SK-N-MC (cell line): ENCODE measurements at regions not wholly inside any gene's neighbourhood (a gene's known extent, or its start where the extent isn't known, plus 50 kb on each side); places are given as distances from the start of the nearest gene placed in this dataset.
"Not testable (repeated sequence)": the region's sequence is repeated elsewhere in the genome, so short reads cannot be mapped to it uniquely, and the experiment has no call there.

ENCODE experiments used
- DNase-seq: peaks from one replicate; pipeline ENCODE4 v3.0.0-alpha.2; 2011; ENCODE audit warnings: low read depth, low spot score
- H3K27ac ChIP-seq: fragments of 200-600 bp; sonication (generic); 2 replicates; pipeline ENCODE4 v1.5.1; 2016; ENCODE audit warnings: mixed run types
- H3K36me3 ChIP-seq: fragments of 200-600 bp; sonication (generic); 2 replicates; pipeline ENCODE4 v1.6.1; 2017; ENCODE audit warnings: antibody characterized with exemption, low read length, mixed read lengths; ENCODE audit not compliant: insufficient read depth
- H3K4me3 ChIP-seq: fragments of 200-600 bp; sonication (generic); 2 replicates; pipeline ENCODE4 v1.5.1; 2016
- H3K9ac ChIP-seq: fragments of 200-600 bp; sonication (generic); 2 replicates; pipeline ENCODE4 v1.8.0; 2017; ENCODE audit warnings: mixed run types, mixed read lengths; ENCODE audit not compliant: insufficient read length
- H3K9me3 ChIP-seq: fragments of 200-600 bp; sonication (generic); 2 replicates; pipeline ENCODE4 v1.6.1; 2017; ENCODE audit warnings: low read depth, mild to moderate bottlenecking, antibody characterized with exemption, low read length, moderate library complexity, mixed read lengths
- EZH2 ChIP-seq: fragments of 200-600 bp; sonication (generic); IDR thresholded peaks from one replicate; pipeline ENCODE4 v1.6.1; 2017; ENCODE audit warnings: antibody characterized with exemption
- FOXP2 ChIP-seq: optimal IDR thresholded peaks from 2 replicates; pipeline ENCODE3; 2011; ENCODE audit warnings: mild to moderate bottlenecking, moderate library complexity; ENCODE audit not compliant: insufficient read depth; ENCODE audit errors: extremely low read length, control extremely low read depth
- POLR2AphosphoS5 ChIP-seq: IDR thresholded peaks from 2 replicates; pipeline ENCODE4 v1.6.1; 2012; ENCODE audit warnings: mild to moderate bottlenecking, low read depth, low read length, borderline replicate concordance

GRCh38 chr5:119694284-119694683, 64.9 kb downstream of the FAM170A start:
- Histone ChIP-seq H3K4me3 (no peak overlapping the region), H3K27ac (no peak overlapping the region), H3K9ac (no peak overlapping the region), H3K9me3 (no peaks in the 10 kb centered on the region), H3K36me3 (no peaks in the 10 kb centered on the region)
- no peak for DNase-seq
- no peak for TF ChIP-seq FOXP2
- TF ChIP-seq POLR2AphosphoS5 = no peak
- no peak for TF ChIP-seq EZH2

DNA sequence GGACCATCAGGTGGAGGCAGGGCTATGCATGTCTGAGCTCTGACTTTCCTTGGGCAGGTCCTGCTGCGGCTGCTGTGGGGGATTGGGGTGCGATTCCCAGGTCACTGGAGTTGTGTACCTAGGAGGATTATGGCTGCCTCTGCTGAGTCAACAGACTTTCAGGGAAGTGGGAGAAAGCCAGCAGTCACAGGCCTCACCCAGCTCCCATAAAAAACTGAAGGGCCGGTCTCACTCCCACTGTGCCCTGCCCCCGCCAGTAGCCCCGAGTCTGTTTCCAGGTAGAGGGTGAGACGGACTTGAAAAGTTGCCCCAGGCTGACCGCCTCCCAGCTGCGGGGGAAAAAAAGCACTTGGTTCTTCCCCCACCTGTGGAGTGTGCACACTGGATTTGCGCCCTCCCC, 76.7 kb downstream of the FAM170A start:
- H3K36me3 ChIP-seq = no peaks in the 10 kb centered on the region
- H3K9me3 ChIP-seq = no peaks in the 10 kb centered on the region
- no peak for TF ChIP-seq POLR2AphosphoS5
- no peak for TF ChIP-seq EZH2
- no peak for TF ChIP-seq FOXP2
- no peak overlapping the region for H3K4me3 ChIP-seq
- DNase-seq = no peak
- no peak overlapping the region for H3K27ac ChIP-seq
- H3K9ac ChIP-seq = no peak overlapping the region

- Histone ChIP-seq H3K36me3 (no peaks in the 10 kb centered on the region), H3K9ac (no peak overlapping the region), H3K9me3 (no peaks in the 10 kb centered on the region), H3K27ac (no peak overlapping the region), H3K4me3 (no peak overlapping the region)
- TF ChIP-seq FOXP2 (no peak), EZH2 (no peak), POLR2AphosphoS5 (no peak)
- no peak for DNase-seq
These were observed 78.9 kb downstream of the FAM170A start for GRCh38 chr5:119708076-119708790.

DNA sequence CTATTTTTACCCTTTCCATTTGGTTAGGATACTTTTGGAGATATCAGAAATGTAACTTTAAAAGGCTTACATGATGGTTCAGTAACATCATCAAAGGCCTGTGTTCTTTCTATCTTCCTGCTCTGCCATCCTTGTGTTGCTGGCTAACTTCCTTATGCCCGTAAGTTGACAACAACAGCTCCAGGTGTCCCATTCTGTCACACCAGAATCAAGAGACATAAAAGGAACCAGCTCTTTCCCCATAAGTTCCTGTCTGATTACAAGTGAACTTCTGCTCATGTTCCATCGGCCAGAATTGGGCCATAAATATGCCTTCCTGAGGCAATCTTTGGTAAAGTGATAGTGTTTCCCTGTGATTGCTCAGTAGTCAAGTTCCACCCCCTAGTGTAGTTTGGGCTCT, 92.4 kb downstream of the FAM170A start:
- no peak for DNase-seq
- no peak for TF ChIP-seq POLR2AphosphoS5
- no peak for TF ChIP-seq EZH2
- TF ChIP-seq FOXP2 = no peak
- Histone ChIP-seq H3K9ac (no peak overlapping the region), H3K9me3 (no peaks in the 10 kb centered on the region), H3K4me3 (no peak overlapping the region), H3K27ac (no peak overlapping the region), H3K36me3 (no peaks in the 10 kb centered on the region)

- not testable (repeated sequence) for H3K9ac ChIP-seq, H3K36me3 ChIP-seq, H3K27ac ChIP-seq, H3K4me3 ChIP-seq, DNase-seq, H3K9me3 ChIP-seq
These were observed 95.9 kb downstream of the FAM170A start for GRCh38 chr5:119725291-119725690.

GRCh38 chr5:119726544-119726943, 97.2 kb downstream of the FAM170A start:
- no peak for DNase-seq
- Histone ChIP-seq H3K9ac (no peak overlapping the region), H3K36me3 (no peaks in the 10 kb centered on the region), H3K4me3 (no peak overlapping the region), H3K9me3 (no peaks in the 10 kb centered on the region), H3K27ac (no peak overlapping the region)
- TF ChIP-seq FOXP2 (no peak), POLR2AphosphoS5 (no peak), EZH2 (no peak)

- H3K27ac ChIP-seq = no peak overlapping the region
- no peak overlapping the region for H3K4me3 ChIP-seq
- H3K9me3 ChIP-seq = no peaks in the 10 kb centered on the region
- no peaks in the 10 kb centered on the region for H3K36me3 ChIP-seq
- TF ChIP-seq EZH2 (no peak), FOXP2 (no peak), POLR2AphosphoS5 (no peak)
- no peak overlapping the region for H3K9ac ChIP-seq
- DNase-seq = no peak
These were observed 110.9 kb downstream of the FAM170A start for GRCh38 chr5:119740225-119740624.

DNA sequence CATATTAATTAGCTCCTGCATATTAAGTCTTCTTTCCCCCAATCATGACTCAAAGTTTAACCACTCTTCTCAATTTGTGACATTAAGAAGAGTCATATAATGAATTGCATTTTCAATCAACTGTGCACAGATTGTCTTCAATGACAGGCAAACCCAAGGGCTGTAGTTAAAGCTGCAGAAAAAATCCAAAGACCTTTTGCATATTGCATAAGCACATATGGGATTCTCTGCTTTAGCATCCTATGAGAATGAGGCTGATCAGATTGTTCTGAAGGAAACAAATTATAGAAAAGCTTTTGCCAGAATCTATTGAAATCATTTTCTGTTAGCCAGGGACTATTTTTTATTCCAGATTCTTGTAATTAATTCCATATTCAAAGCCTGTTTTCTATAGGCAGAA, 112.3 kb downstream of the FAM170A start:
- Histone ChIP-seq H3K27ac (no peak overlapping the region), H3K9ac (no peak overlapping the region), H3K9me3 (no peaks in the 10 kb centered on the region), H3K4me3 (no peak overlapping the region), H3K36me3 (no peaks in the 10 kb centered on the region)
- DNase-seq = no peak
- TF ChIP-seq FOXP2 = no peak
- no peak for TF ChIP-seq EZH2
- no peak for TF ChIP-seq POLR2AphosphoS5

DNA sequence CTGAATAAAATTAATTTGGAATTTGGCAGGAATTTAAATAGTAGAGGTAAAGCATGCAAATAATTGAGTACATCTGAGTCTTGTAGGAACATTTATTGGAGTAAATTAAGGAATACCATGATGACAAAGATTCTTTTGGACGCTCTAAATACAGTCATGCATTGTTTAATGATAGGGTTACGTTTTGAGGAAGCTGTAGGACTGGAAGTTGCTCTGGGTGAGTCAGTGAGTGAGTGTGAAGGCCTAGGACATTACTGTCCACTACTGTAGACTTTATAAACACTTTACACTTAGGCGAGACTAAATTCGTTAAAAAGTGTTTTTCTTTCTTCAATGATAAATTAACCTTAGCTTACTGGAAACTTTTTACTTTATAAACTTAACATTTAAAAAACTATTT, 113.0 kb downstream of the FAM170A start:
- Histone ChIP-seq H3K4me3 (no peak overlapping the region), H3K9me3 (no peaks in the 10 kb centered on the region), H3K27ac (no peak overlapping the region), H3K36me3 (no peaks in the 10 kb centered on the region), H3K9ac (no peak overlapping the region)
- TF ChIP-seq EZH2 = no peak
- TF ChIP-seq FOXP2 = no peak
- no peak for TF ChIP-seq POLR2AphosphoS5
- DNase-seq = no peak
